Lung (tissue), 11 donors: ENCODE measurements at regions not wholly inside any gene's neighbourhood (a gene's known extent, or its start where the extent isn't known, plus 50 kb on each side); places are given as distances from the start of the nearest gene placed in this dataset.
"Not testable (repeated sequence)": the region's sequence is repeated elsewhere in the genome, so short reads cannot be mapped to it uniquely, and the experiment has no call there.

Source experiments
- ATAC-seq: fragments of 200-7000 bp; cut with Tn5 transposase; one replicate; pipeline ENCODE4 v1.9.1; 2020; ENCODE audit warnings: moderate number of reproducible peaks; ENCODE audit not compliant: insufficient read depth, low FRiP score
- DNase-seq, 3 donors: peaks; one replicate each; pipeline ENCODE4 v3.0.0-alpha.2; 2013 to 2017
- H3K27ac ChIP-seq, 2 donors: one replicate each; pipeline ENCODE4 v1.5.1; 2013; ENCODE audit warnings: mild to moderate bottlenecking in 2 of 2, moderate library complexity in 2 of 2, control low read depth in 1 of 2, inconsistent platforms in 1 of 2, low read depth in 1 of 2, low read length in 1 of 2
- H3K27me3 ChIP-seq, 3 donors: one replicate each; pipeline ENCODE4 v1.5.1; 2013; ENCODE audit warnings: low read length in 2 of 3; ENCODE audit not compliant: control insufficient read depth in 3 of 3, insufficient read depth in 3 of 3
- H3K36me3 ChIP-seq, 4 donors: one replicate each; pipeline ENCODE4 v1.5.1; 2013; ENCODE audit warnings: low read length in 4 of 4, mild to moderate bottlenecking in 1 of 4, moderate library complexity in 1 of 4; ENCODE audit not compliant: control insufficient read depth in 4 of 4, insufficient read depth in 4 of 4
- H3K4me1 ChIP-seq, 5 donors: one replicate each; pipeline ENCODE4 v1.5.1; 2013; ENCODE audit warnings: low read length in 5 of 5, mild to moderate bottlenecking in 2 of 5, moderate library complexity in 1 of 5; ENCODE audit not compliant: control insufficient read depth in 5 of 5, insufficient read depth in 5 of 5
- H3K4me3 ChIP-seq: one replicate; pipeline ENCODE4 v1.5.1; 2013; ENCODE audit warnings: mild to moderate bottlenecking, control low read depth, moderate library complexity
- H3K9ac ChIP-seq, 2 donors: one replicate each; pipeline ENCODE4 v1.5.1; 2013; ENCODE audit warnings: low read length in 2 of 2, control low read depth in 1 of 2; ENCODE audit not compliant: insufficient read depth in 1 of 2
- H3K9me3 ChIP-seq, 4 donors: one replicate each; pipeline ENCODE4 v1.5.1; 2013; ENCODE audit warnings: low read length in 3 of 4, mild to moderate bottlenecking in 1 of 4, moderate library complexity in 1 of 4; ENCODE audit not compliant: control insufficient read depth in 4 of 4, insufficient read depth in 3 of 4
- CTCF ChIP-seq: IDR thresholded peaks from 2 replicates; pipeline ENCODE4 v1.5.1; 2012; ENCODE audit warnings: mild to moderate bottlenecking; ENCODE audit errors: control extremely low read depth, extremely low read depth
- WGBS, 2 donors: extraction: QIAGEN DNeasy Blood & Tissue Kit; methylation state at CpG; one replicate each; pipeline ENCODE4 v1.1.7; 2013; 5-methylcytosine and 5-hydroxymethylcytosine counted together
- donor health status: control.
- donor health status: control.
- donor health status: Bipolar disorder and iron deficiency.
- donor health status: healthy.
- donor health status: DM: yes; HTN: yes; CAD: no.

GRCh38 chr7:81187753-81188152, 268.9 kb upstream of the SEMA3C start:
- WGBS, 2 donors: 82 to 84% methylated on average over 1 of the region's 1 CpG
- Histone ChIP-seq H3K27me3 (no peaks in the 10 kb centered on the region), H3K36me3 (no peaks in the 10 kb centered on the region), H3K27ac (no peak overlapping the region), H3K4me1 (peaks cover 0 to 4% (median 0%) of the 10 kb centered on the region in 5 donors), H3K9ac (no peak overlapping the region), H3K4me3 (no peak overlapping the region), H3K9me3 (no peaks in the 10 kb centered on the region)
- ATAC-seq: no peak
- no peak for DNase-seq
- no peak for TF ChIP-seq CTCF

- Histone ChIP-seq H3K36me3 (no peaks in the 10 kb centered on the region), H3K4me1 (peaks cover 0 to 4% (median 0%) of the 10 kb centered on the region in 5 donors), H3K9ac (no peak overlapping the region), H3K27ac (no peak overlapping the region), H3K27me3 (no peaks in the 10 kb centered on the region), H3K9me3 (no peaks in the 10 kb centered on the region), H3K4me3 (no peak overlapping the region)
- no peak for TF ChIP-seq CTCF
- no peak for DNase-seq
- ATAC-seq: no peak
- 41 to 95% methylated on average over 2 of the region's 2 CpGs for WGBS, 2 donors
Measured at GRCh38 chr7:81186691-81187090, 267.8 kb upstream of the SEMA3C start.

GRCh38 chr7:81185072-81185471, 266.2 kb upstream of the SEMA3C start:
- H3K27me3 ChIP-seq: no peaks in the 10 kb centered on the region
- no peaks in the 10 kb centered on the region for H3K9me3 ChIP-seq
- no peak for DNase-seq
- H3K27ac ChIP-seq: no peak overlapping the region
- H3K4me1 ChIP-seq: peaks cover 0 to 4% (median 0%) of the 10 kb centered on the region in 5 donors
- TF ChIP-seq CTCF: no peak
- no peaks in the 10 kb centered on the region for H3K36me3 ChIP-seq
- H3K4me3 ChIP-seq: no peak overlapping the region
- no peak for ATAC-seq
- no peak overlapping the region for H3K9ac ChIP-seq

- H3K4me1 ChIP-seq: peaks cover 0 to 4% (median 0%) of the 10 kb centered on the region in 5 donors
- H3K27ac ChIP-seq: no peak overlapping the region
- H3K9me3 ChIP-seq: no peaks in the 10 kb centered on the region
- H3K27me3 ChIP-seq: no peaks in the 10 kb centered on the region
- TF ChIP-seq CTCF: no peak
- no peak overlapping the region for H3K4me3 ChIP-seq
- H3K9ac ChIP-seq: no peak overlapping the region
- 89 to 93% methylated on average over 2 of the region's 2 CpGs for WGBS, 2 donors
- ATAC-seq (no peak), DNase-seq (no peak)
- no peaks in the 10 kb centered on the region for H3K36me3 ChIP-seq
Measured at GRCh38 chr7:81183326-81183725, 264.5 kb upstream of the SEMA3C start.

- not testable (repeated sequence) for H3K4me1 ChIP-seq, H3K36me3 ChIP-seq, H3K9me3 ChIP-seq, H3K9ac ChIP-seq, H3K27me3 ChIP-seq, ATAC-seq, H3K4me3 ChIP-seq, DNase-seq, H3K27ac ChIP-seq
- 89 to 93% methylated on average over 10 of the region's 10 CpGs for WGBS, 2 donors
Measured at GRCh38 chr7:81182056-81182455, 263.2 kb upstream of the SEMA3C start.
